Adrenal gland (tissue), 5 donors: ENCODE measurements at regions not wholly inside any gene's neighbourhood (a gene's known extent, or its start where the extent isn't known, plus 50 kb on each side); places are given as distances from the start of the nearest gene placed in this dataset.

Experiments
- CTCF ChIP-seq, 6 experiments: fragments of 450-650 bp in 4 of 6; fragments of 200-600 bp in 2 of 6; sonication (generic) in 1 of 6; IDR thresholded peaks; 1 replicate in 5 of 6; 2 replicates in 1 of 6; pipeline versions ENCODE4 v1.5.1 to v1.8.0; 2016 to 2021; ENCODE audit warnings: antibody characterized with exemption in 6 of 6, mild to moderate bottlenecking in 2 of 6, moderate library complexity in 1 of 6
- POLR2A ChIP-seq, 2 donors: fragments of 450-650 bp; IDR thresholded peaks; one replicate each; pipeline ENCODE4 v1.6.1; 2017; ENCODE audit warnings: antibody characterized with exemption in 2 of 2, mild to moderate bottlenecking in 2 of 2, moderate library complexity in 1 of 2
- donor health status: DM: no; HTN: no; CAD: no.

- TF ChIP-seq CTCF (IDR thresholded peaks at IDR 0.05) (no peak), POLR2A (IDR thresholded peaks at IDR 0.05) (no peak)
Measured at GRCh38 chr1:101389547-101389929, 152.7 kb downstream of the S1PR1 start.
